HepG2 (cell line): ENCODE measurements at regions not wholly inside any gene's neighbourhood (a gene's known extent, or its start where the extent isn't known, plus 50 kb on each side); places are given as distances from the start of the nearest gene placed in this dataset.

ENCODE experiments used
- ATAC-seq: fragments of 200-7000 bp; cut with Tn5 transposase; 3 replicates; pipeline ENCODE4 v1.9.1; 2020; ENCODE audit warnings: mild to moderate bottlenecking, moderate library complexity
- BruUV-seq: library from RNA; stranded (reverse); fragments of 400-500 nt; replicated peaks from 2 replicates; lab custom pipeline; 2021; lab: Mats Ljungman, UMichigan
- CTCF ChIA-PET: fragments of 300-600 bp; formaldehyde crosslinking; extraction: SDS; loops from one replicate; lab custom pipeline; 2021; ENCODE audit warnings: low total read pairs, inconsistent platforms, low intra/inter-chr PET ratio; lab: Yijun Ruan, JAX
- POLR2A ChIA-PET: fragments of 350-600 bp; sonication (Branson Sonifier 250); formaldehyde crosslinking; loops from one replicate; lab custom pipeline; 2020; ENCODE audit warnings: antibody characterized with exemption, inconsistent platforms; lab: Yijun Ruan, JAX
- DNase-seq: peaks from one replicate; pipeline ENCODE4 v3.0.0-alpha.2; 2015; ENCODE audit warnings: low spot score
- FAIRE-seq: peaks from 3 replicates; lab custom pipeline; 2011; peaks lifted over from hg19 to GRCh38; lab: Jason Lieb, UNC
- H2AFZ ChIP-seq: one replicate; pipeline ENCODE4 v1.6.1; 2011; ENCODE audit warnings: low read length, inconsistent platforms
- H3K27ac ChIP-seq: fragments of 300-600 bp; 3 replicates; pipeline ENCODE4 v1.8.0; 2011; ENCODE audit warnings: mixed run types, mild to moderate bottlenecking, mixed read lengths, low read length, inconsistent platforms; ENCODE audit not compliant: insufficient read depth; ENCODE audit errors: extremely low read length
- H3K27me3 ChIP-seq, 2 experiments: fragments of 200-600 bp in 1 of 2; 2 replicates in 1 of 2; 3 replicates in 1 of 2; pipeline versions ENCODE4 v1.6.0 to v1.8.0; 2011; ENCODE audit warnings: low read length in 2 of 2, mild to moderate bottlenecking in 2 of 2, moderate library complexity in 2 of 2, inconsistent platforms in 1 of 2; ENCODE audit not compliant: insufficient read depth in 2 of 2, control insufficient read depth in 1 of 2
- H3K36me3 ChIP-seq, 2 experiments: fragments of 200-600 bp in 1 of 2; replicated peaks in 1 of 2; 2 replicates in 1 of 2; 3 replicates in 1 of 2; pipeline versions ENCODE4 v1.5.1 to v1.8.0; 2011; ENCODE audit warnings: low read length in 2 of 2, inconsistent platforms in 1 of 2; ENCODE audit not compliant: insufficient read depth in 2 of 2, control insufficient read depth in 1 of 2
- H3K4me1 ChIP-seq: 2 replicates; pipeline ENCODE4 v1.5.1; 2012; ENCODE audit warnings: low read length, inconsistent platforms; ENCODE audit not compliant: insufficient read depth
- H3K4me2 ChIP-seq: 2 replicates; pipeline ENCODE4 v1.6.0; 2011; ENCODE audit warnings: low read depth, low read length, inconsistent platforms
- H3K4me3 ChIP-seq, 3 experiments: fragments of 200-600 bp in 1 of 3; sonication (generic), shearing (Covaris generic) in 1 of 3; replicated peaks in 1 of 3; 2 replicates each; pipeline ENCODE4 v1.5.1; 2011 to 2016; ENCODE audit warnings: low read length in 3 of 3, inconsistent platforms in 2 of 3, low read depth in 2 of 3, mild to moderate bottlenecking in 2 of 3, control low read depth in 1 of 3, mixed read lengths in 1 of 3; ENCODE audit not compliant: insufficient read depth in 1 of 3
- H3K79me2 ChIP-seq: one replicate; pipeline ENCODE4 v1.6.1; 2011; ENCODE audit warnings: low read length, inconsistent platforms; ENCODE audit not compliant: insufficient read depth
- H3K9ac ChIP-seq: 2 replicates; pipeline ENCODE4 v1.6.0; 2011; ENCODE audit warnings: mild to moderate bottlenecking, low read depth, low read length, inconsistent platforms; ENCODE audit not compliant: insufficient read depth
- H3K9me3 ChIP-seq: 2 replicates; pipeline ENCODE4 v1.5.1; 2012; ENCODE audit warnings: mild to moderate bottlenecking, low read length
- H4K20me1 ChIP-seq: 2 replicates; pipeline ENCODE4 v1.6.0; 2011; ENCODE audit warnings: inconsistent platforms, mild to moderate bottlenecking, low read length, moderate library complexity; ENCODE audit not compliant: insufficient read depth
- CREBL2 ChIP-seq: sonication (generic); formaldehyde crosslinking; IDR thresholded peaks from 2 replicates; pipeline ENCODE4 v1.8.1; 2023; ENCODE audit warnings: missing genetic modification reagents, mild to moderate bottlenecking, borderline replicate concordance
- DPF2 ChIP-seq: sonication (generic); formaldehyde crosslinking; IDR thresholded peaks from 2 replicates; pipeline ENCODE4 v1.4.0; 2020; ENCODE audit warnings: mild to moderate bottlenecking, low read depth, missing genetic modification reagents, borderline replicate concordance
- HES4 ChIP-seq: sonication (generic); formaldehyde crosslinking; IDR thresholded peaks from 2 replicates; pipeline ENCODE4 v1.9.0; 2021; ENCODE audit warnings: mild to moderate bottlenecking, missing genetic modification reagents, borderline replicate concordance
- HNRNPK ChIP-seq: fragments of 200-400 bp; formaldehyde crosslinking; IDR thresholded peaks from 2 replicates; pipeline ENCODE4 v1.6.1; 2018; ENCODE audit warnings: low read length, low read depth, moderate library complexity, mild to moderate bottlenecking; ENCODE audit not compliant: poor library complexity, severe bottlenecking
- MATR3 ChIP-seq: sonication (generic); formaldehyde crosslinking; IDR thresholded peaks from 2 replicates; pipeline ENCODE4 v1.4.0; 2020; ENCODE audit warnings: missing genetic modification reagents
- RORA ChIP-seq: sonication (generic); formaldehyde crosslinking; IDR thresholded peaks from 2 replicates; pipeline ENCODE4 v1.5.0; 2020; ENCODE audit warnings: mild to moderate bottlenecking, missing genetic modification reagents, moderate library complexity
- RXRB ChIP-seq: IDR thresholded peaks from 2 replicates; pipeline ENCODE4 v1.6.1; 2016; ENCODE audit warnings: borderline replicate concordance, missing genetic modification reagents, missing compliant biosample characterization
- SNAPC2 ChIP-seq: sonication (generic); formaldehyde crosslinking; IDR thresholded peaks from 2 replicates; pipeline ENCODE4 v1.8.1; 2022; ENCODE audit warnings: mild to moderate bottlenecking, missing genetic modification reagents
- SRSF9 ChIP-seq: fragments of 200-400 bp; formaldehyde crosslinking; IDR thresholded peaks from 2 replicates; pipeline ENCODE4 v1.6.1; 2018; ENCODE audit warnings: borderline replicate concordance, mild to moderate bottlenecking, low read depth, low read length; ENCODE audit not compliant: insufficient read depth, poor library complexity, severe bottlenecking
- ZFP1 ChIP-seq: IDR thresholded peaks from 2 replicates; pipeline ENCODE4 v1.6.1; 2016
- ZFP91 ChIP-seq: sonication (generic); formaldehyde crosslinking; IDR thresholded peaks from 2 replicates; pipeline ENCODE4 v1.9.0; 2022; ENCODE audit warnings: missing genetic modification reagents, mild to moderate bottlenecking, borderline replicate concordance
- ZNF10 ChIP-seq: sonication (generic); formaldehyde crosslinking; IDR thresholded peaks from 2 replicates; pipeline ENCODE4 v1.4.0; 2020; ENCODE audit warnings: mild to moderate bottlenecking, low read depth, missing genetic modification reagents, borderline replicate concordance
- ZNF280D ChIP-seq: sonication (generic); formaldehyde crosslinking; IDR thresholded peaks from 2 replicates; pipeline ENCODE4 v1.5.1; 2020; ENCODE audit warnings: mild to moderate bottlenecking, missing genetic modification reagents
- ZNF335 ChIP-seq: sonication (generic); formaldehyde crosslinking; IDR thresholded peaks from 2 replicates; pipeline ENCODE4 v1.4.0; 2020; ENCODE audit warnings: missing genetic modification reagents
- ZNF350 ChIP-seq: sonication (generic); formaldehyde crosslinking; IDR thresholded peaks from 2 replicates; pipeline ENCODE4 v1.4.0; 2020; ENCODE audit warnings: mild to moderate bottlenecking, low read depth, missing genetic modification reagents, borderline replicate concordance
- ZNF354B ChIP-seq: sonication (generic); formaldehyde crosslinking; IDR thresholded peaks from 2 replicates; pipeline ENCODE4 v1.8.0; 2022; ENCODE audit warnings: mild to moderate bottlenecking, missing genetic modification reagents
- ZSCAN21 ChIP-seq: sonication (generic); formaldehyde crosslinking; IDR thresholded peaks from 2 replicates; pipeline ENCODE4 v1.8.0; 2022; ENCODE audit warnings: mild to moderate bottlenecking, missing genetic modification reagents, moderate library complexity, borderline replicate concordance
- WGBS: methylation state at CpG from one replicate; pipeline ENCODE4 v1.1.6; 2017; ENCODE audit warnings: low lambda C conversion rate; 5-methylcytosine and 5-hydroxymethylcytosine counted together
- in situ Hi-C: cut with HindIII; loops from 2 replicates; pipeline ENCODE4 v1.10.0; 2017; ENCODE audit warnings: low pct_unique_long_range_greater_than_20kb; ENCODE audit not compliant: extremely low pct_ligation_motif_present
- intact Hi-C: fragments of 100-400 bp; cut with micrococcal nuclease; formaldehyde crosslinking; loops from one replicate; pipeline ENCODE4 v1.10.0; 2022; ENCODE audit not compliant: unreplicated experiment
- TF ChIP-seq, protein P1 (sequence below): fragments of 450-650 bp; IDR thresholded peaks from 2 replicates; pipeline ENCODE4 v1.6.1; 2017; ENCODE audit warnings: mild to moderate bottlenecking

DNA sequence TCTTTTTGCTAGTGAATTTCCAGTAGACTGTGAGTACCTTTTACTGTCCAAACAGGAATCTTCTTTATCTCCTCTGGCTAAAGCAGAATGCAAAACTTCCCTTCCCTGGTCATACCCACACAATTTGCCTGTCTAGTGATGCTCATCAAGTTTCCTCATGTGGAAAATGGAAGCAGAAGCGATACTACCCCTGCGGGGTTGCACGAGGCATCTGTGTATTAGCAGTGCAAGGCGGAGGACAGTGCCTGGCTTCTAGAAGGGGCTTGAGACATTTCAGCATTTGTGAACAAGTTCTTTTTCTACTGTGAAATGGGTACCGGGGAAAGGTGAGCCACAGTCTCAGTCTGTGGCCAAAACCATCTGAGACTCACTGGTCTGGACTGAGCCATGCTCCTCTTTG is 340.9 kb downstream of the AACS start:
- Histone ChIP-seq H4K20me1 (no peaks in the 10 kb centered on the region), H3K9ac (no peak overlapping the region), H3K27me3 (no peaks in the 10 kb centered on the region), H3K4me3 (no peak overlapping the region), H3K4me2 (no peak overlapping the region), H2AFZ (no peak overlapping the region), H3K9me3 (peaks cover 9% of the 10 kb centered on the region; the same call in 1 of the 2 replicates), H3K4me1 (no peaks in the 10 kb centered on the region), H3K36me3 (no peaks in the 10 kb centered on the region), H3K79me2 (no peaks in the 10 kb centered on the region), H3K27ac (no peak overlapping the region)
- ChIA-PET POLR2A (no interaction called here), CTCF (no interaction called here)
- WGBS: 9% methylated on average over 5 of the region's 5 CpGs
- in situ Hi-C loops (no loop called here), intact Hi-C loops (no loop called here)
- no TSS peak for BruUV-seq
- no peak for FAIRE-seq
- no peak for ATAC-seq
- DNase-seq: no peak
- TF ChIP-seq HES4 (no peak), CREBL2 (no peak), SRSF9 (no peak), ZNF350 (CRISPR knock-in tag) (no peak), ZNF354B (no peak), DPF2 (CRISPR knock-in tag) (no peak), ZFP1 (CRISPR knock-in tag) (no peak), ZNF280D (no peak), RXRB (CRISPR knock-in tag) (no peak), MATR3 (CRISPR knock-in tag) (no peak), RORA (CRISPR knock-in tag) (no peak), ZSCAN21 (no peak), SNAPC2 (no peak), ZFP91 (no peak), ZNF335 (CRISPR knock-in tag) (no peak), HNRNPK (no peak), ZNF10 (CRISPR knock-in tag) (no peak)
- TF ChIP-seq, protein P1, sequence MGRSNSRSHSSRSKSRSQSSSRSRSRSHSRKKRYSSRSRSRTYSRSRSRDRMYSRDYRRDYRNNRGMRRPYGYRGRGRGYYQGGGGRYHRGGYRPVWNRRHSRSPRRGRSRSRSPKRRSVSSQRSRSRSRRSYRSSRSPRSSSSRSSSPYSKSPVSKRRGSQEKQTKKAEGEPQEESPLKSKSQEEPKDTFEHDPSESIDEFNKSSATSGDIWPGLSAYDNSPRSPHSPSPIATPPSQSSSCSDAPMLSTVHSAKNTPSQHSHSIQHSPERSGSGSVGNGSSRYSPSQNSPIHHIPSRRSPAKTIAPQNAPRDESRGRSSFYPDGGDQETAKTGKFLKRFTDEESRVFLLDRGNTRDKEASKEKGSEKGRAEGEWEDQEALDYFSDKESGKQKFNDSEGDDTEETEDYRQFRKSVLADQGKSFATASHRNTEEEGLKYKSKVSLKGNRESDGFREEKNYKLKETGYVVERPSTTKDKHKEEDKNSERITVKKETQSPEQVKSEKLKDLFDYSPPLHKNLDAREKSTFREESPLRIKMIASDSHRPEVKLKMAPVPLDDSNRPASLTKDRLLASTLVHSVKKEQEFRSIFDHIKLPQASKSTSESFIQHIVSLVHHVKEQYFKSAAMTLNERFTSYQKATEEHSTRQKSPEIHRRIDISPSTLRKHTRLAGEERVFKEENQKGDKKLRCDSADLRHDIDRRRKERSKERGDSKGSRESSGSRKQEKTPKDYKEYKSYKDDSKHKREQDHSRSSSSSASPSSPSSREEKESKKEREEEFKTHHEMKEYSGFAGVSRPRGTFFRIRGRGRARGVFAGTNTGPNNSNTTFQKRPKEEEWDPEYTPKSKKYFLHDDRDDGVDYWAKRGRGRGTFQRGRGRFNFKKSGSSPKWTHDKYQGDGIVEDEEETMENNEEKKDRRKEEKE: no peak
